ENCODE measurements at regions not wholly inside any gene's neighbourhood (a gene's known extent, or its start where the extent isn't known, plus 50 kb on each side); places are given as distances from the start of the nearest gene placed in this dataset.

- no peak for DNase-seq (ENCODE audit: insufficient read length, low spot score)
- no peak for FAIRE-seq
Measured at GRCh38 chr2:4445821-4446220, 742.4 kb downstream of the DCDC2C start.

- FAIRE-seq: no peak
- DNase-seq (ENCODE audit: insufficient read length, low spot score): no peak
Measured at GRCh38 chr2:4454907-4455306, 751.5 kb downstream of the DCDC2C start.

DNA sequence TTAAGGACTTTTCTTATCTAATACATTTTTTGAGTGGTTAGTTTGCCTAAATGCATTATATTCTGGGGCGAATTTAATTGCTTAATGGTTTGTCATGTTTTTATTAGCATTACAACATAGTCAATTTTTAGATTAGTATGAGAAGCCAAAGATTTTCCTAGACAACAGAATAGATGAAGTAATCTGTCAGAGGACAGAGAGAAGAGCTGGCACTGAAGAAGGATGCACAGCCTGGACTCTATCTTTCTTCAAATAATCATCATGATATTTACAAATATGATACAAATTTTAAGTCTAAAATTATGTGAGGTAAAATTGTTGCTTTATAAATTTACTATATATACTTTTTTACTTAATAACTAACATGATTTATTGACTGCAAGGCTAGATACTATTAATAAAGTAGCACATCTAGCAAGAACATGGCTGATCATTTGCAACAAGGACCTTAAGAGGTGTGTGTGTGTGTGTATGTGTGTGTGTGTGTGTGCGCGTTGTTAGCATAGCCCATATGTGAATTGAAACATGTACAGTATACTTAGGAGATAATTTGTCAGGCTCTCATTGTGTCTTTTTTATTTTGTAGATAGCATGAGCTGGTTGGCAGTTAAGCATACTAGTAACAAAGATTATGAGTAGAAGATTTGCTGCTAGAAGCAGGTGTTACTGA lies 752.2 kb downstream of the DCDC2C start:
- DNase-seq (ENCODE audit: insufficient read length, low spot score) (no peak), FAIRE-seq (no peak)

DNA sequence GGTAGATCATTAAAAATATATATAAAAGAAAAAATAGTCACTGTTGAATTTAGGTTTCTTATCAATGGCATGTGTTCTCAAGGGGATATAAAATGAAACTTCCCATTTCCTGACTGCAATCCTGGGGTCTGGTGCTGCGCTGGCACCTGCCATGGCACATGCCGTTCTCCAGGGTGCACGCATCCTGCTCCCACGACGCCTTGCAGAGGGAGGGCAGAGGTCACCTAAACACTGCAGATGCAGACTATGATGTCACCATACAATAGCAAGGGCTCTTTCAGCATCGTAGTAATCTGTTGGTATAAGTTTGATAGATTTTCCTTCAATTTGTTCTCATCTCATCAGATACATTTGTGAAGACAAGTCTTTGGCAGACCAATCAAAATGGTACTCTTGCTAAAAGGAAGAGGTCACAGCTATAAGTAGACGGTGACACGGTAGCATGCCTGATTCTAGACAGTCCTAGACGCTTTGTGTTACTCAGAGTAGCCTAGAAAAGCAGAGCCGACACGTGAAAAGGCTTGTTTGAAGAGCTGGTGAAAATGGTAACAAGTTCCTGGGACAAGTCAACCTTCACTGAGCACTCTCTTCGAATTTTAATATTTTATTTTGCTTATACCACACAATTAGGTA lies 761.4 kb downstream of the DCDC2C start:
- FAIRE-seq (no peak), DNase-seq (ENCODE audit: insufficient read length, low spot score) (no peak)

GRCh38 chr2:4465671-4466070 lies 762.3 kb downstream of the DCDC2C start:
- FAIRE-seq (no peak), DNase-seq (ENCODE audit: insufficient read length, low spot score) (no peak)

- no peak for FAIRE-seq
- DNase-seq (ENCODE audit: insufficient read length, low spot score): no peak
Measured at GRCh38 chr2:4475618-4476017, 772.2 kb downstream of the DCDC2C start.

DNA sequence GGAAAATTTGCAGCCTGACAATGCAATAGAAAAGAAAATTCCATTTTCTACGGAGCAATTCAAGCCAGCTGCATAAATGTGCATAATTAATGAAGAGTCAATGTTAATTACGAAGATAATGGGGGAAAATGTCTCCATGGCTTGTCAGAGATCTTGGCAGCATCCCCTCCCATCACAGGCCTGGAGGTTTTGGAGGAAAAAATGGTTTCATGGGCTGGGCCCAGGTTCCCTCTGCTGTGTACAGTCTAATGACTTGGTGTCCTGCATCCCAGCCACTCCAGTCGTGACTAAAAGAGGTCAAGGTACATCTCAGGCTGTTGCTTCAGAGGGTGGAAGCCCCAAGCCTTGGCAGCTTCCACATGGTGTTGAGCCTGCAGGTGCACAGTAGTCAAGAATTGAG lies 779.7 kb downstream of the DCDC2C start:
- no peak for FAIRE-seq
- DNase-seq (ENCODE audit: insufficient read length, low spot score): no peak

GRCh38 chr2:4486971-4487370 lies 783.6 kb downstream of the DCDC2C start:
- FAIRE-seq: no peak
- no peak for DNase-seq (ENCODE audit: insufficient read length, low spot score)

GRCh38 chr2:4499316-4500030 lies 796.1 kb downstream of the DCDC2C start:
- no peak for DNase-seq (ENCODE audit: insufficient read length, low spot score)
- FAIRE-seq: no peak

GRCh38 chr2:4501525-4501924 lies 798.1 kb downstream of the DCDC2C start:
- no peak for FAIRE-seq
- no peak for DNase-seq (ENCODE audit: insufficient read length, low spot score)

DNA sequence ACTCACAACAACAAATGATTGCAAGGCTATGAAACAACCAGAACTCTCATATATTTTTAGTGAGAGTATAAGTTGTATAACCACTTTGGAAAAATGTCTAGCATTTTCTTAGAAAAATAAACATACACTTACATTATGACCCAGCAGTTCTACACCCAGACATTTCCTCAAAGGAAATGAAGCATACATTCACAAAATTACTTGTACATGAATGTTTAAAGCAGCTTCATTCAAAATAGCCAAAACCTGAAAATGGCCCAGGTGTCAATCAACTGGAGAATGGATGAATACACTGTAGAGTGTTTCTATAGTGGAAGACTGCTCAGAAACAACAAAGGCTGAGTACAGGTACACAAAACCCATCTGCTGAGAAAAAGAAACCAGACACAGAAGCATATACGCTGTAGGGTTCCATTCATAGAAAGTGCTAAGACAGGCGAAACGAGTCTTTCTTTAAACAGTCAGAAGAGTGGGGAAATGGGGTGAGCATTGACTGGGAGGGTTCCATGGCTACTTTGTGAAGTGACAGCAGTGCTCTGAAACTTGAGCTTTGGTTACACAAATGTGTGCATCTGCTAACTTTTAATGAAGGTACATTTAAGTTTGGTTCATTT lies 799.0 kb downstream of the DCDC2C start:
- DNase-seq (ENCODE audit: insufficient read length, low spot score): no peak
- FAIRE-seq: no peak

DNA sequence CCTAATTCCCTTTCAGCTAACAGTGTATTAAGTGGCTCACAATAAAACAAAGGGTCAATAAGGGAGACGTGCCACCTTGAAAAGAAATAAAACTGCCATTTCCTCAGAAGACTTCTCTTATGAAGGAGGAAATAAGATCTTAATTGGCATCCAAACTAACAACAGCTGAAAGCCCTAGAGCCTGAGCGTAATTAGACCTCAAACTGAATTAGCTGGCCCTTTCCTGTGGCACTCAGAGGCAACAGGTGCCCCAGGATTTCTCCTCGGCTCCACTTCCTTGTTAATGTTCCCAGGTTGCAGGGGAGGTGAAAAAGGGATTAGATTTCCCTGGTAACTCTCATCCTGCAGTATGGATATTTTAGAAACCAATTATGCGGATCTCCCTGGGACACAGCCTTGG lies 804.3 kb downstream of the DCDC2C start:
- no peak for DNase-seq (ENCODE audit: insufficient read length, low spot score)
- no peak for FAIRE-seq

GRCh38 chr2:4515871-4516761 lies 812.7 kb downstream of the DCDC2C start:
- no peak for DNase-seq (ENCODE audit: insufficient read length, low spot score)
- FAIRE-seq: no peak

GRCh38 chr2:4518596-4518995 lies 815.2 kb downstream of the DCDC2C start:
- DNase-seq (ENCODE audit: insufficient read length, low spot score) (no peak), FAIRE-seq (no peak)

DNA sequence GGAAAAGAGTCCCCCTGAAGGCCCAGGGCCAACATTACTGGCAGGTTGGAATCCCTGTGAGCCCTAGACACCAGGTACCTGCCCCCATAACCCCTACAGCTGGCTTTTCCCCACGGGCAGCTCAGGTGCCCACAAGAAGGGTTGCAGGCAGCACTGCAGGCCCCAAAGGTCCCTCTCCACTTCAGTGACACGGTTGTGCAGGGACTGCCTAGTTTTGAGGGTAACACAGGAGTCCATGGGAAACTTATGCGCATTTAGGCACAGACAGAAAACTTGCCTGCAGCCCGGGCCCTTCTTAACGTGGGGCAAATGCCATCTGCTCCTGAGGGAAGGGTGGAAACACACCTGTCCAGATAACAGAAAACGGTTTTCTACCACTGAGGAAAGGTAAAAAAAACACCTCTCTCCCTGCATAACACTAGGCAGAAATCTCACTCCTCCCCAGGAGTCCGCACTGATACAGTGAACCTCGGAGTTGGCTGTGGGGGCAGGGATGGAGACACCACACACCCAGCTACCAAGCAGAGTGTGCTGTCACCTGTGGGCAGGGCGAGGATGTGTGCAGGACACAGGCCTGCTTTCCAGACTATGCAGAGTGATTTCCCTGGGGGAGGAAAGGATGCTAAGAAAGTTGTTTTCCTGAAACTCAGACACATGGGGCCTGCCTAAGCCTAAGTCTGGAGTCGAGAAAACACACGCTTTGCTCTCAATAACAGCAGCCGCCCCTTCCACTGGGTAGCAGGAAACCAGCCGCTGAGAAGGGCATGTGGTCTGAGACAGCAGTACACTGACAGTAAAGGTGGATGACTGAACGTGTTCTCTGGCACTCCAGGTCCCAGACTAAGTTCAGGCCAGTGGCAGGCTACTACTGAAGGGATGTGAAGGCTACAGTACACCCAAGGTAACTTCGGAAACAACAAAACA lies 819.4 kb downstream of the DCDC2C start:
- DNase-seq (ENCODE audit: insufficient read length, low spot score): no peak
- FAIRE-seq: no peak

DNA sequence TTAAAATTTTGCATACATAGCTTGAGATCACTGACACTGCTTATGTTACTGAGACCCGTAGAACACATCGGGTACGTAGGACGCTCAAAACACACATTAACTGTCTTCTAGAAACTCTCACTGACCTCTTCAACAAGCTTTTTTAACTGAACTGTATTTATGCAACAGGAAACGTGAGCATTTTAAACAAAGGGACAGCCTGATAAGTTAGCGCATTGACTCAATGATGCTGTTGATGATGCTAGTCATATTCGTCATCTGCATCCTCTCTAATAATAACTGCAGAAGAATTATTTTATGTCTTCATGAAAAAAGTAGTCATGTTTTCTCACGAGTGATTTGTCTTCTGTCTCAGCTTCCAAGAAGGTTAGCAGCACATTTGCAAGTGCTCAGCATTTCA lies 824.0 kb downstream of the DCDC2C start:
- FAIRE-seq (no peak), DNase-seq (ENCODE audit: insufficient read length, low spot score) (no peak)

- DNase-seq (ENCODE audit: insufficient read length, low spot score): no peak
- FAIRE-seq: no peak
Measured at GRCh38 chr2:4528246-4528645, 824.9 kb downstream of the DCDC2C start.

GRCh38 chr2:4528773-4529172 lies 825.4 kb downstream of the DCDC2C start:
- no peak for DNase-seq (ENCODE audit: insufficient read length, low spot score)

DNA sequence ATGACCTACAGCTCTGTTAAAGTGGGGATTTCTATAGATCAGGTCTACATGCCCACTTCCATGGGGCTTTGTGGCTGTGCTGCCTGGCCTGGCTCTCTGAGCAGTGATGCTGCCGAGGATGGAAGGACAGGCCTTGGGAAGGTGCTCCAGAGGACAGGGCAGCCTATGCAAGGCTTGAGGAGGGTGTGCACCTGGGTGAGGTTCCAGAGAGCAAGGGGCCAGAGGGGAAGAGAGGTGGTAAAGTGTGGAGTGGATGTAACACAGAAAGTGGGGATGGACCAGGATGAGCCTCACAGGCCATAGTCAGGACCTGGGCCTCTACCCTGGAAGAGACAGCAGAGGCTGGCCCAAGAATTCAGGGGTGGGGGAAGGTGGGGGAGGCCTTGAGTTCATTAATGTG lies 826.4 kb downstream of the DCDC2C start:
- DNase-seq (ENCODE audit: insufficient read length, low spot score) (no peak), FAIRE-seq (no peak)

More at GRCh38 chr2:4528773-4529172, 825.4 kb downstream of the DCDC2C start:
- no peak for FAIRE-seq

DNA sequence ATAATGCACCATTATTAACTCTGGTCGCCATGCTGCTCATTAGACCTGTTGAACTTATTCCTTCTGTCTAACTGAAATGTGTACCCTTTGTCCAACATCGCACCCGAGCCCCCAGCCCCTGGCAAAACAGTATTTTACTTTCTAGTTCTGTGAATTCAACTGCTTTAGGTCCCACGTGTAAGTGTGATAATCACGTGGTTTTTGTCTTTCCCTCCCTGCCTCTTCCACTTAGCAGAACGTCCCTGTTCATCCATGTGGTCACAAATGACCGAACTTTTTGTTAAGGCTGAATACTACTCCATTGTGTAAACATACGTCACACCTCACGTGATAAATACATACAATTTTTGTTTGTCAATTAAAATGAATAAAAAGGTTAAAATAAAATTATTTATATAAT lies 826.9 kb downstream of the DCDC2C start:
- no peak for DNase-seq (ENCODE audit: insufficient read length, low spot score)
- no peak for FAIRE-seq

Measured in GM19239 (cell line).